Adrenal gland (tissue), 5 donors: ENCODE measurements at regions not wholly inside any gene's neighbourhood (a gene's known extent, or its start where the extent isn't known, plus 50 kb on each side); places are given as distances from the start of the nearest gene placed in this dataset.

Source experiments
- CTCF ChIP-seq, 6 experiments: fragments of 450-650 bp in 4 of 6; fragments of 200-600 bp in 2 of 6; sonication (generic) in 1 of 6; IDR thresholded peaks; 1 replicate in 5 of 6; 2 replicates in 1 of 6; pipeline versions ENCODE4 v1.5.1 to v1.8.0; 2016 to 2021; ENCODE audit warnings: antibody characterized with exemption in 6 of 6, mild to moderate bottlenecking in 2 of 6, moderate library complexity in 1 of 6
- POLR2A ChIP-seq, 2 donors: fragments of 450-650 bp; IDR thresholded peaks; one replicate each; pipeline ENCODE4 v1.6.1; 2017; ENCODE audit warnings: antibody characterized with exemption in 2 of 2, mild to moderate bottlenecking in 2 of 2, moderate library complexity in 1 of 2
- donor health status: DM: no; HTN: no; CAD: no.

- TF ChIP-seq POLR2A (IDR thresholded peaks at IDR 0.05) (no peak), CTCF (IDR thresholded peaks at IDR 0.05) (no peak)
These were observed 238.4 kb upstream of the CXCR4 start for GRCh38 chr2:136356125-136357006.
